CD1c-positive myeloid dendritic cell (primary cell): ENCODE measurements at regions not wholly inside any gene's neighbourhood (a gene's known extent, or its start where the extent isn't known, plus 50 kb on each side); places are given as distances from the start of the nearest gene placed in this dataset.
A peak's percentile ranks its signal among the peaks of the same experiment; 100 is the strongest.

ENCODE experiments used
- DNase-seq: peaks from one replicate; pipeline ENCODE4 v3.0.0-alpha.2; 2016; ENCODE audit errors: extremely low spot score

DNA sequence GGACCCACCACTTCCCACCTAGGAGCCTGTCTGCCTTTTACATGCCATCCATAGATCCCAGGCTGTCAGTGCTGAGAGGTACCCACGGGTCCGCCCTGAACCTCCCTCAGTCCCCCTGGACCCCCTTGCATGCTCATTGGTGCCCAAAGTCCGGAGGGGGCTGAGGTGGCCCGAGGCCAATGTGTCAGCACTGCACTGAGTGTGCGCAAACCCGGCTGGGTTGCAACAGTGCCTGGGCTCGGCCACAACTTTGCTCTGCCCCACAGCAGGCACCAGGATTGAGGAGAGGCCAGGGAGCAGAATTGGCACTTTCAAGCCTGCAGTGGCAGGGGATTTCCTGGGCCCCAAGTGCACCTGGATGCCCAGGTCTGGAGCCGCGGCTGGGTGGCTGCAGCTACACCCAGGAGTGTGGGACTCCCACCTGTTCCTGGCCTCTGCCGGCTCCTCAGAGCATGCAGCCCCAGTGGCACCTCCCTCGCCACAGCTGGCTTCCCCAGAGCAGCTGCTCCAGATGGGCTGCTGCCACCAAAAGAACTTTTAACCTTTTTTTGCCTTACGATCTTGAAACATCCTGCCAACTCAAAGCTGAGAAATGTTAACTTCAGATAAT is 837.0 kb downstream of the SLITRK6 start:
- no peak for DNase-seq

DNA sequence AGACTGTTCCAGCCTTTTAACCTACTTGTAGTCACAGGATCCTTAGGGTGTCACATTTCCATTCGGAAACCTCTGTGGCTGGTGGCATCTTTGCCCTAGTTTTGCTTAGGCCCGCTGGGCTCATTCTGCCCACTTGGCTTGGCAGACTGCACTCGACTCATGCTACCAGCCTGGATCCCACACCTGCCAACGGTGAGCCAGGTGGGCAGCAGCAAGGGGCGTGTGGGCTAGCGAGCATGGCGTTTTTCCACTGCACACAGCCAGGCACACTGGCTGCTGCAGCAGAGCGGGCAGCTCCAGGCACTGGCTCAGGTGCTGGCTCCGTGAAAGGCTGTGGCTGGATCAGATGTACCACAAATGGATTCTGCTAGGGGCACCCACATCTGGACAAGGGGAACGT is 838.2 kb downstream of the SLITRK6 start:
- no peak for DNase-seq

DNA sequence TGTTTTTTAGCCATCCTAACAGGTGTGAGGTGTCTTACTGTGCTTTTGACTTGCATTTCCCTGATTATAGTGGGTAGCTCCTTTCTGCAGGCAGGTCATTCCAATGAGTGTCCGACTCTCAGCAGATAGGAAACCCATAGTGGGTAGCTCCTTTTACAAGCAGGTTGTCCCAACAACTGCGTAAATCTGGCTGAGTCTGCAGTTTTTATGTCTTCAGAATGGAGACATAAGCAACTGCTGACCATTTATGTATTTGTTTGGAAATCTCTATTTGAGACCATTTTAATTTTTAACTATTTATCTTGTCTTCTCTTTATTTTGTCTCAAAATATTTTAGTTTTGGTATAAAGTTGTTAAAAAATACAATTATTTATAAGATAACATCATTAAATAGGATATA is 839.4 kb downstream of the SLITRK6 start:
- DNase-seq = no peak

DNA sequence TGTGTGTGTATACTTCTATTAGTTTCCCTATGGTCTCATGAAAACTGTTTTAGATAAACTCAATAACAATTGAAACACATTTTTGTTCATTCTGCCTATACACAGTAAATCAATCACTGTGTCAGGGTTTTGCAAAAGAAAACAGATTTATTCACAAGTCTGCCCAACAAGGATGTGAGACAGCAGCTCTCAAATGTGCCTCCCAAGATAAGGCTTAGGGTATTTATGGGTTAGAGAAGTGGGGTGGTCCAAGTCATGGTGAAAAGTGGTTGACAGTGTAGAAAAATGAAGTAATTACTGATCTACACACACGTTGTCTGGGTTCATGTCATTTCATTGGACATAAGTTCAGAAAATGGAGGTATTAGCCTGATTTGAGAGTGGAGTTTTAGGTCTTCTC is 844.6 kb downstream of the SLITRK6 start:
- DNase-seq = no peak

DNA sequence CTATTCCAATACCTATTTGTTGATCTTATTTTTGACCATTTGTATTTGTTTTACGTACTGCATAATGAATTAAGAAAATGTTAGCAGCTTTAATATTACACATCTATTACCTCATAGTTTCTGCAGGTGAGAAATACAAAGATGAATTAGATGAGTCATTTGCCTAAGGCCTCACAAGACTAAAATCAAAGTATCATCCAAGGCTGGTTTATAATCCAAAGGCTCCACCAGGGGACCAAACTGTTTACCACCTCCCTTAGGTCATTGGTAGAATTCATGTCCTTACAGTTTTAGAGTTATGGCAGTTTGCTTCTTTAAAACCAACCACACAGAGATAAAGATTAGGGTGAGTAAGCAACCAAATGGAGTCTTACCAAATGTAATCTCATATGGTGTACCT is 848.1 kb downstream of the SLITRK6 start:
- DNase-seq = no peak

DNA sequence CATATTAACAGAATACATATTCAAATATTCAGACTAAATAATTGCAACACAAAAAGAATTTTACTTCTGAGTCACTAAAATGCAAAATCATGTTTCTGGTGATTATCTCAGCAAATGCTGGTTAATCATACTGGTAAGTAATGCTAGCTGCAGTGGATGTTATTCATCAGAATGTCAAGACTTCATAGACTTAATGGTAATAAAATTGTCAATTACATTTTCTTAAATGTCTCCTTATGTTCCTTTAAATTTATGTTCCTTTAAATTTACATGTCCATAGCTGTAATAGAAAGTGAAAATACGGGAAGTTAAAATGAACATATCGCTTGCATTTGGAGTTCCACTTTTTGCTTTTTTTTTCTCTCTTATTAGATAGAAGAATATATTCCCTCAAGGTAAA is 853.0 kb downstream of the SLITRK6 start:
- DNase-seq = no peak

DNA sequence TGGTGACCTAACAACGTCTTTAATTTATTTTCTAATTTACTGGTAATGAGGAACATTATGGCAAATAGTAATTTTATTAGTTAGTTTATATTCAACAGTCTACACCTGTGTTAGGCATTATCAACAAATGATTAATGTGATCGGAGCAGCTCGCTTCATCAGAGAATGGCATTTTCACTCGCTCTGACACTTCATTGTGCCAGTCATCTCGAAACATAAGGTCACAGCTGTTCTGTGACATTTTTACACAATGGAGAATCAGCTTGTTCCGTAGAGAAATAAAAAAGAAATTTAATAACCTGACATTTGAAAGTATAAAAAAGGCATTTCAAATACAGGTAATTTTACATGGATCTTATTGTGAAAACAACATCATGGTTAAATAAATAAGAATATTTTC is 858.4 kb downstream of the SLITRK6 start:
- no peak for DNase-seq

DNA sequence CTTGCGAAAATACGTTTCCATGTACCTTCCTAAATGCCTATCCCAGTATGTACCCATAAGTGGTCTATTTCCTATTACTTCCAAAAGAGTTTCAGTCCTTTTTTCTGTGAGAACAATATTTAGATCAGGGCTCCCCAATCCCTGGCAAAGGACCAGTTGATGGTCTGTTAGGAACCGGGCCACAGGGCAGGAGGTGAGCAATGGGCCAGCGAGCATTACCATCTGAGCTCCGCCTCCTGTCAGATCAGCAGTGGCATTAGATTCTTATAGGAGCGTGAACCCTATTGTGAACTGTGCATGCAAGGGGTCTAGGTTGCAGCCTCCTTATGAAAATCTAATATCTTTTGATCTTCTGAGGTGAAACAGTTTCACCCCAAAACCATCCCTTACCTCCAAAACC is 859.1 kb downstream of the SLITRK6 start:
- no peak for DNase-seq

DNA sequence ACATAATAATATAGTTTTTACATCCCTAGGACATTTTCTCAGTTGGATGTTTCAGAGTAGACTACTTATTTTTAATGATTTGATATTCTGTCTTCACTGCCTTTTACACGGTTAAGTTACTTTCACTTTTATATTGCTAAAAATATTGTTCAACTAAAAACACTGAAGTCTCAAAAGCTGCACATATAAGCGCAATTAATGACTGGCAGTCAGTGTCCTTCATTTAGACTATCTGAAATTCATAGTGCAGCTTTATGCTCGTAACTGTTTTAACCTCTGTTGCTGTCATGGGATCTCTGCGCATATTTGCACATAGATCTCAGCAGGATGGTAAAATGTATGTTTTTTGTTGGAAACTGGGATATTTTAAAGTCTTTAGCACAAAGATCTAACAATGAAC is 864.3 kb downstream of the SLITRK6 start:
- DNase-seq = no peak

DNA sequence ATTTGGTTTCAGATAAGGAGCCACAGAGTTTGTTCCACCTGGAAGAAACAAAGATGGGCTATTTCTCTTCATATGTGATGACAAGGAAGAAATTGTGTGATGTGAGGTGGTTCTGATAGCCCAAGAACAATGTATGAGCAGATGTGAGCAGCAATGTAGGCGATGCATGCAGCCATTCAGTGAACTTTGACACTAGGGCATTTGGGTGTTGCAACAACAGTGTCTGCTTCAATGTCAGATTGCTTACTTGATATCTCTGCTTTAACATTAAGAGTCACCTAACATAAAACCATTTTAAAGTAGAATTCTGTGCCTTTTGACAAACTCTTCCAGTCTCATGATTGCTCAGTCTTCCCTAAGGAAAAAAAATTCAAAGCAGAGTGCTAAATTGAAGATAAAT is 865.4 kb downstream of the SLITRK6 start:
- DNase-seq = no peak

DNA sequence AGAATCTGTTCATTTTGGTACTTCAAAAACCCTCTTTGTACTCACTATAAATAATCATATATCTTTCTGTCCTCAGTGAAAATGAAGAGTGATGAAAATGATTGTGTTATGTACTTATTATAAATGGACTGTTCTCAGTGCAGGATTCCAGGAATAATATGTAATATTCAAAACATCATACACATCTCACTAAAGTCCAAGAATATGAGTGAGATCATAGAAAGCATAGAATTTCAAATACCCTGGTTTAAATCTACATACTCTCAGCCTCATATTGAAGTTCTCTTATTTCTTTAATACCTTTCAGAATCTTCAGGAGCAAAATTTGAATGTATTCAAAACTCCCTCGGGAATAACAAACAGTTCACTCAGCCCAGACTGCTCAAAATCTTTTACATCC is 868.0 kb downstream of the SLITRK6 start:
- DNase-seq = no peak

DNA sequence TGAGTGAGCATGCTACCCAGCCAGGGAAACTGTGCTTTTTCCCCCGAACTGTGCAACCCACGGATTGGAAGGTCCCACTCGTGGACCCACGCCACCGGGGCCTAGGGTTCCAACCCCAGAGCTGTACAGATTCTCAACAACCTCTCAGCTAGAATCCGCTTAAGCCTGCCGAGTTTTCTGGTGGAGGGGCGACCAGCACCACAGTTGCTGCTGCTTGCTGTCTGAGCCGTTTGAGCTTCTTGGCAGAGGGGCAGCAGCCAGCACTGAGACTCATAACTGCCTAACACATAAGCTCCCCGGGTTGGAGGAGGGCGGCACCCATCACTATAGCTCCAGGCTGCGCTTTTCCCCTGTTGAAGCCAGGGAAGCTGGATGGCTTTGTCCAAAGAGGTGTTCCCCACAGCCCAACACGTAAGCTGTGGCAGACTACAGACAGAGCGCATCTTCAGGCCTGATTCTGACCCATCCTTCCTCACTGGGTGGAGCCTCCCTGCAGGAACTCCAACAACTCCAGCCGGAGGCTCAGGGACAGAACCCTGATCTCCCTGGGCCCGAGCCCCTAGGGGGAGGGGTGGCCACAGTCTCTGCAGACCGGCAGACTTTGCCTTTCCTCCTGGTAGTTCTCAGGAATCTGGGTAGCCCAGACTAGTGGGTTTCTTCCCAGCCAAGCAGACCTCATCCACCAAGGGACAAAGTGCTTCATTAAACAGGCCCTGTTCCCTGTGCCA is 871.6 kb downstream of the SLITRK6 start:
- DNase-seq = no peak

DNA sequence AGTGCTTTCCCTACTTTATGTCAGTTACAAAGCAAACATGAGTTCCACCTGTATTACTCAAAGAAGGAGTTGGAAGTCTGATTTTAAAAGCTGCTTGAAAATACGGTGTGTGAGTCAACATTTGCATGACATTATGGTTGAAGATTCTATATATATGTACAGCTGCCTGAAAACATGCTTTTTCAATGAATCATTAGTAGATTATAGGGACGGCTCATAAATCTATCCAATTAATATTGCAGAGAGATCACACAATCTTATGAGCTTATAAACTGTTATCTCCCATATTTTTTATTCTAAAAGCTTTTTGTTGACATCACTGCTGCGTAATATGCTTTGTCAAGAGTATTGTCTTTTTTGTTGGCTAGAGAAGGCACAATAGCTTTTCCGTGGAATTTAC is 873.8 kb downstream of the SLITRK6 start:
- no peak for DNase-seq

DNA sequence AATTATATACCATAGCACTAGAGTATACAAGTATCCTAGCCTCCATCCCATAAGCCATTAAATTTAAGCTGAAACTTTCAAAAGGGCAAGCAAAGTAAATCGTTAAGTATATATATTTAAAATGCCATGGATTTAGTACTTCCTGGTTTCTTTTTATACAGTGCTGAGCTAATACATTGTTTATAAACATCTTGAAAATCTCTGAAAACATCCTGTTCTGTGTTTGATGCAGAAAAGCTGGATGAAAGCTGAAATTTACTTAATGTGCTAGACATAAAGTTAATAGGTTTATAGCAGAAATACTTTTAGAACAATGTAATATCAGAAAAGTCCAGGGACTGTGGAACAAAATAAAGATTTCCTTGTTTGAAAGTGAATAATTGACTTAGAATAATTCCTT is 875.4 kb downstream of the SLITRK6 start:
- no peak for DNase-seq

DNA sequence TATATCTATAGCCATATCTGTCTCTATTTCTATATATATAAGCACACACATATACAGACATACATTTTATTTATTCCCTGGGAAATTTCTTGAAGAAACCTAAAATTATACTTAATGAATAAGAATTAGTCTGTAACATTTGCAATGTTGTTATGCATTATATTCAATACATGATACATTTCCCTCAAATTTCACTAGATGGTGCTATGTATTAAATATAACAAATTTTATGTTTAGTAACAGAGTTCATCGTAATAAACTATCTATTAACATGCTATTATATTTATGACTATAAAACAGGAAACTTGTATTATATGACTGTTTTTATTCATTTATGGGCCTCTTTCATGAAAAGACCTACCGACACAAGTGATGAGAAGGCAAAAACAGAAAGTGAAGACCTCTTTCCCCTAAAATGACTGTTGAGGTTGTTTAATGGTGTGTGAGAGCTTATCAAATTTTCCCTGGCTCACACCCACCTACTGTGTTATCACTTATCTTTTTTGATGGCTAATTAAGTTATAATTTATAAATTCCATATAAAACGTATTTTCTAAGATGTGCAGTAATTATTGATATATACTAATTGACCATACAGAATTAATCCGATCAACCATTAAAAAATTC is 881.9 kb downstream of the SLITRK6 start:
- peak; percentile 17 for DNase-seq

DNA sequence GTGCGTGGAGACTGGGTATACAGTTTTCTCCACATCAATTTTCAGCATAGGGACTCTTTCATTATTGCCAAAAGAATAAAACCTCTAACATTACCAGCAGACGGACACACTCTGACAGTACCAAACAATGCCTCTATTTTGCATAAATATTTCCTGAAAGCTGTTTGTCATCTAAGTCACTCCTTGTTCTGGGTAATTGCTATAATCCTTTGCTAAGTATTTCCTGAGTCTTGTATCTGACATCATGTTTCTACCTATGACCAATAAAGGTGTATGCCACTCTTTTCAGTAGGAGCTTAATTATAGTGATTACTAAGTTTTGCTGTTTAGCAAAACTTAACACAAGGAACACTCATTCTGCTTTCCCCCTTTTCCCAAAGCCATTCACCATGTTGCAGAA is 886.5 kb downstream of the SLITRK6 start:
- no peak for DNase-seq

DNA sequence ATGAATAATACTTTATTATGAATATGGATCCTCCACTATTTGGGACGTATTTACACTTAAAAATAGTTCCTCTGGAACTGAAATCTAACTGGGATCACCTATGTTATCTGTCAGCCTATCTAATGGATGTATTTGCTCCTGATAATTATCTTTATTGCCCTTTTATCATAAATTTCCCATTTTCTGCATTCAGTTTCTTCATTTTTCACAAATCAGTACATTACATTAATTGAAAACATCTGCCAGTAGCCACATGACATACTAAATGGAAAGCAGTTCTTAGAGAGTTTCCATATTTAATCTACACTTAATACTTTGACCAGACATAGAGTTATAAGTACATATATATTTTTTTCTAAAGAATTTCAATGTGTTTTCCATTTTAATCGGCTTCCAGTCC is 888.8 kb downstream of the SLITRK6 start:
- no peak for DNase-seq

DNA sequence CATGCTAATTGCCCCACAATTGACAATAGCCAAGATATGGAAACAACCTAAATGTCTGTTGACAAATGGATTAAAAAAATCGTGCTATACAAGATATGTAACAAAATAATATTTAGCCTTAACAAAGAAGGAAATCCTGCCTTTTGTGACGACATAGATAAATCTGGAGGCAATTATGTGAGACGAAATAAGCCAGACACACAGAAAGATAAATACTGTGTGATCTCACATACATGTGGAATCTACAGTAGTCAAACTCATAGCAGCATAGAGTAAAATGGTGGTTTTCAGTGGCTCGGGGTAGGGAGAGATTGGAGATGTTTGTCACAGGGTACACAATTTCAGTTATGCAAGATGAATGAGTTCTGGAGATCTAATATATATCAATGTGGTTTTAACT is 895.8 kb downstream of the SLITRK6 start:
- DNase-seq = no peak

DNA sequence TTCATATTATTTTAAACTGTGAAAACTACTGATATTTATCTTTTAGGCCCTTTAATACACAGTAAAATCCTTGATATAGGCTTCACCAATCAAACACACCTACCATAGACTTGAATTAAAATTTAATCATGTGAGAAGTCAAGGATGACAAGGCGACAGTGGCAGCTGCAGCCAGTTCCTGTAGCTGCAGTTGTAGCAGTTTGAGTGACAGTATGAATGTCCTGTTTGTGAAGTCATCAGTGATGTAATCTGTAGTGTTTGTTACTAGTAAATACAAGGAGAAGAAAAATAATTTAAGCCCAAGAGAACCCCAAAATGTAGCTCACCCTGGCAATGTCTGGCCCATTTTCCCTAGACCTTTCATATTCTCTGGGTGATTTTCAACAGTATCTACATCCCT is 897.0 kb downstream of the SLITRK6 start:
- DNase-seq = no peak

DNA sequence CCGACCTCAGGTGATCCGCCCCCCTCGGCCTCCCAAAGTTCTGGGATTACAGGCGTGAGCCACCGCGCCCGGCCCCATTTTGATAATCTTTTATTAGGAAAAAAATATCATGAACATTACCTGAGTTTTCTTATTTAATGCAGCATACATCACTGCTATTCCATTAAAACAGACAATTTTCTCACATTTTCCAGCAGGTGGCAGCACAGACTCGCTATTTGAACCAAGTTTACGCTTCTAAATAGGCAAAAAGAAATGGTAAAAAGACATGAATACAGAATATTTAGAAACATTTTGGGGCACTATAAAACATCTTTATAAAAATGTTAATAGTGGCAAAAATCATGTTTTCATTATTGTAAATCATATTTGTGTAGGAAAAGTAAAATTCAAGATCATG is 903.1 kb downstream of the SLITRK6 start:
- DNase-seq = peak; percentile 57

DNA sequence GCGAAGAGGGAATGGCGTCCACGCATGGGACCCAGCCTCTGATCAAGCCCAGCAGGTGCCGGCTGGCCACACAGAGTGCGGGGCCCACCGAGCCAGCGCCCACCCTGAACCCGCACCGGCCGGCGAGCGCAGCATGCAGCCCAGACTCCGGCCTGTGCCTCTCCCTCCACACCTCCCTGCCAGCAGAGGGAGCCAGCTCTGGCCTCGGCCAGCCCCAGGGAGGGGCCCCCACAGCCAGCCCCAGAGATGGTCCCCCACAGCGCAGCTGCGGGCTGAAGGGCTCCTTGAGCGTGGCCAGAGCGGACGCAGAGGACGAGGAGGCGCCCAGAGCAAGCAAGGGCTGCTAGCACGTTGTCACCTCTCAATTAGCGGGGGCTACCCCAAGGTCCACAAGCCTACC is 904.5 kb downstream of the SLITRK6 start:
- DNase-seq = no peak

DNA sequence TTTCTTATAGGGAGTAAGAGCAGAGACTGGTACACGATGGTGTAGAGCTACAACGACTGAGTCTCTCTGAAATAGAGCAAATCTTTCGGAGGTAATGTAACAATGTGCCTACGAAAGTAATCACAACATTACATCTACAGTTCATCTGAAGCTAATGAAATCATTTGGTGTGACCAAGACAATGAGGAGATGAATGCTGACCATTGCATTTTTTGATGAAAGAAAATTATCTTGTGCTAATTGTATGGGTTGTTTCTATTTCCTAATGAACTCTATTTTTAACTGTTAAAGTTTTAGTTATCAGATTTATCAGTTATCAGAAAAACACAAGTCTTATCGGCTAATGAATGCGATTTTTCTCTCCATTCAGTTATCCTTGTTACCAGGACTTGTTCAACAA is 913.4 kb downstream of the SLITRK6 start:
- DNase-seq = no peak

DNA sequence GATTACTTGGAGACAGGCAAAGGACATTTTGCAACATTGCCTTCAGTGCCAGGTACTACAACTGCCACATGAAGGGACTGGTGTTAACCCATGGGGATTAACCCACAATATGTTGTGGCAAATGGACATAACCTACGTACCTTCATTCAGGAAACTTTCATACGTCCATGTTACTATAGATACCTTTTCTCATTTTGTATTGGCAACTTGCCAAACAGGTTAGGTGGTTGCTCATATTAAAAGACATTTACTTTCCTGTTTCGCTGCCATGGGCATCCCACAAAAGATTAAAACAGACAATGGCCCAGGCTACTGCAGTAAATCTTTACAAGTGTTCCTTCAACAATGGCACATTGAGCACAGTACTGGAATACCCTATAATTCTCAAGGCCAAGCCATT is 925.3 kb downstream of the SLITRK6 start:
- DNase-seq = no peak

DNA sequence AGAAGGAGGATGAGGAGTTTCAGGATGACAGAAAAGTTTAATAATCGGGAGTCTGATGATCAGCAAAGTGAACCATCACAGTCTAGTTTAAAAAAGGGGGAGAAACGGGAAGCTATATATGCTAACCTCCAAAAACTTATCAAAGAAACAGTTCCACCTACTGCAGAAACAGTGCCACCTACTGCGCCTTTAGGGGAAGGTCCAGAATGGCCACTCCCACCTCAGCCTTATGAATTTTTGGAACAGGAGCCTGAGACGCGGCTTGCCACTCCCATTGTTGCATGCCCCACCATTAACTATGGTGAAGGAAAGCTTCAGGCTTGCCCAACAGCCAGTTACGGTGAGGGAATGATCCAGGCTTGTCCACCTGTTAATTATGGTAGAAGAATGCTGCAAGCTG is 929.0 kb downstream of the SLITRK6 start:
- DNase-seq = no peak
